SK-N-SH (cell line): ENCODE measurements at regions not wholly inside any gene's neighbourhood (a gene's known extent, or its start where the extent isn't known, plus 50 kb on each side); places are given as distances from the start of the nearest gene placed in this dataset.

Experiments used
- CTCF ChIA-PET: fragments of 300-600, 350-600 bp; formaldehyde crosslinking; extraction: SDS; loops from one replicate; lab custom pipeline; 2021; lab: Yijun Ruan, JAX
- POLR2A ChIA-PET: fragments of 350-600 bp; sonication (Branson Sonifier 250); formaldehyde crosslinking; extraction: SDS; loops from one replicate; lab custom pipeline; 2020; ENCODE audit warnings: antibody characterized with exemption, inconsistent platforms; lab: Yijun Ruan, JAX
- DNase-seq: peaks from one replicate; pipeline ENCODE4 v3.0.0; 2012
- H2AFZ ChIP-seq: fragments of 200-600 bp; sonication (generic); 2 replicates; pipeline ENCODE4 v1.8.1; 2016; ENCODE audit warnings: antibody characterized with exemption, mild to moderate bottlenecking, low read depth
- H3F3A ChIP-seq: fragments of 200-600 bp; sonication (generic); replicated peaks from 2 replicates; pipeline ENCODE3; 2016; ENCODE audit warnings: antibody characterized with exemption, mild to moderate bottlenecking; ENCODE audit not compliant: insufficient read depth
- H3K27ac ChIP-seq, 2 experiments: fragments of 200-500 bp in 1 of 2; fragments of 200-600 bp in 1 of 2; sonication (Bioruptor generic) in 1 of 2; sonication (generic), shearing (Covaris generic) in 1 of 2; 2 replicates each; pipeline versions ENCODE4 v1.5.1 to v1.6.1; 2014 to 2016; ENCODE audit warnings: low read depth in 2 of 2, inconsistent platforms in 1 of 2, low read length in 1 of 2, mild to moderate bottlenecking in 1 of 2, mixed read lengths in 1 of 2
- H3K27me3 ChIP-seq: fragments of 200-600 bp; sonication (generic), shearing (Covaris generic); 2 replicates; pipeline ENCODE4 v1.6.1; 2016; ENCODE audit warnings: mixed run types; ENCODE audit not compliant: insufficient read depth
- H3K36me3 ChIP-seq, 2 experiments: fragments of 200-500 bp in 1 of 2; fragments of 200-600 bp in 1 of 2; sonication (Bioruptor generic) in 1 of 2; sonication (generic) in 1 of 2; replicated peaks in 1 of 2; 2 replicates each; pipeline versions ENCODE3 to v1.5.1; 2014 to 2016; ENCODE audit warnings: low read length in 1 of 2, mild to moderate bottlenecking in 1 of 2; ENCODE audit not compliant: insufficient read depth in 2 of 2, control insufficient read depth in 1 of 2
- H3K4me1 ChIP-seq, 2 experiments: fragments of 200-500 bp in 1 of 2; fragments of 200-600 bp in 1 of 2; sonication (Bioruptor generic) in 1 of 2; sonication (generic), shearing (Covaris generic) in 1 of 2; 2 replicates each; pipeline versions ENCODE4 v1.5.1 to v1.6.1; 2014 to 2016; ENCODE audit warnings: low read depth in 1 of 2, low read length in 1 of 2, mixed run types in 1 of 2; ENCODE audit not compliant: insufficient read depth in 2 of 2, control insufficient read depth in 1 of 2
- H3K4me2 ChIP-seq: fragments of 200-600 bp; sonication (generic), shearing (Covaris generic); 2 replicates; pipeline ENCODE4 v1.6.1; 2017; ENCODE audit warnings: mixed run types
- H3K4me3 ChIP-seq, 2 experiments: fragments of 200-500 bp in 1 of 2; fragments of 200-600 bp in 1 of 2; sonication (Bioruptor generic) in 1 of 2; sonication (generic), shearing (Covaris generic) in 1 of 2; 2 replicates each; pipeline versions ENCODE4 v1.5.1 to v1.8.1; 2014 to 2016; ENCODE audit warnings: low read depth in 2 of 2, inconsistent platforms in 1 of 2, low read length in 1 of 2, mild to moderate bottlenecking in 1 of 2, mixed read lengths in 1 of 2, moderate library complexity in 1 of 2
- H3K79me2 ChIP-seq: fragments of 200-600 bp; sonication (generic); 2 replicates; pipeline ENCODE4 v1.8.1; 2017; ENCODE audit warnings: mild to moderate bottlenecking; ENCODE audit not compliant: insufficient read depth
- H3K9ac ChIP-seq: fragments of 200-600 bp; sonication (generic); 2 replicates; pipeline ENCODE4 v1.6.1; 2017; ENCODE audit warnings: mixed run types
- H3K9me2 ChIP-seq: fragments of 200-600 bp; sonication (generic); 2 replicates; pipeline ENCODE4 v1.6.1; 2017; ENCODE audit warnings: mixed run types
- H3K9me3 ChIP-seq: fragments of 200-600 bp; sonication (generic); 2 replicates; pipeline ENCODE4 v1.6.1; 2017; ENCODE audit warnings: mixed run types, mild to moderate bottlenecking, moderate library complexity
- H4K20me1 ChIP-seq: fragments of 200-600 bp; sonication (generic); 2 replicates; pipeline ENCODE4 v1.6.1; 2017; ENCODE audit warnings: mild to moderate bottlenecking, mixed run types; ENCODE audit not compliant: insufficient read depth
- EZH2phosphoT487 ChIP-seq: fragments of 200-600 bp; sonication (generic); IDR thresholded peaks from 2 replicates; pipeline ENCODE4 v1.6.1; 2017; ENCODE audit warnings: low read depth, mixed run types, mild to moderate bottlenecking, antibody characterized with exemption, moderate library complexity, borderline replicate concordance
- FOXJ3 ChIP-seq: sonication (generic); formaldehyde crosslinking; IDR thresholded peaks from 2 replicates; pipeline ENCODE4 v1.5.1; 2020; ENCODE audit warnings: mild to moderate bottlenecking, missing genetic modification reagents
- MAX ChIP-seq: IDR thresholded peaks from 2 replicates; pipeline ENCODE4 v1.4.0; 2012; ENCODE audit warnings: low read depth
- NRF1 ChIP-seq: IDR thresholded peaks from 2 replicates; pipeline ENCODE4 v1.6.1; 2012; ENCODE audit warnings: low read depth, mild to moderate bottlenecking, low read length
- REST ChIP-seq: IDR thresholded peaks from 2 replicates; pipeline ENCODE4 v1.6.1; 2012; ENCODE audit warnings: mild to moderate bottlenecking, low read depth, low read length, moderate library complexity
- RFX5 ChIP-seq: IDR thresholded peaks from 2 replicates; pipeline ENCODE4 v1.6.1; 2012; ENCODE audit warnings: mild to moderate bottlenecking, improper control_type of control experiment, low read length
- SIN3A ChIP-seq: IDR thresholded peaks from 2 replicates; pipeline ENCODE4 v1.6.1; 2012; ENCODE audit warnings: low read depth, mild to moderate bottlenecking, low read length, moderate library complexity, borderline replicate concordance
- YY1 ChIP-seq: IDR thresholded peaks from 2 replicates; pipeline ENCODE4 v1.4.0; 2012; ENCODE audit warnings: low read depth, mild to moderate bottlenecking
- WGBS: methylation state at CpG from one replicate; pipeline ENCODE4 v1.1.6; 2017; ENCODE audit warnings: low lambda C conversion rate; 5-methylcytosine and 5-hydroxymethylcytosine counted together
- TF ChIP-seq, protein P1 (sequence below): IDR thresholded peaks from 2 replicates; pipeline ENCODE4 v1.4.0; 2012; ENCODE audit warnings: low read depth, borderline replicate concordance
- TF ChIP-seq, protein P2 (sequence below): fragments of 150-350 bp; IDR thresholded peaks from 2 replicates; pipeline ENCODE4 v1.6.1; 2016; ENCODE audit warnings: mild to moderate bottlenecking, low read depth, low read length

- H3K9me3 ChIP-seq, result no peaks in the 10 kb centered on the region
- H3K79me2 ChIP-seq, result no peaks in the 10 kb centered on the region
- no peaks in the 10 kb centered on the region for H3K9me2 ChIP-seq
- WGBS, result 25% methylated on average over 1 of the region's 1 CpG
- CTCF ChIA-PET, result no interaction called here
- H3K4me1 ChIP-seq, result no peaks in the 10 kb centered on the region; a peak in 1 of 4 replicates
- H3F3A ChIP-seq, result no peaks in the 10 kb centered on the region
- H3K27ac ChIP-seq, result no peak overlapping the region
- H4K20me1 ChIP-seq, result no peaks in the 10 kb centered on the region
- H3K4me2 ChIP-seq, result no peak overlapping the region
- H3K9ac ChIP-seq, result no peak overlapping the region
- H3K36me3 ChIP-seq, result no peaks in the 10 kb centered on the region
- no peak for DNase-seq
- no peaks in the 10 kb centered on the region for H3K27me3 ChIP-seq
- TF ChIP-seq SIN3A (no peak), MAX (no peak)
- TF ChIP-seq, protein P1, sequence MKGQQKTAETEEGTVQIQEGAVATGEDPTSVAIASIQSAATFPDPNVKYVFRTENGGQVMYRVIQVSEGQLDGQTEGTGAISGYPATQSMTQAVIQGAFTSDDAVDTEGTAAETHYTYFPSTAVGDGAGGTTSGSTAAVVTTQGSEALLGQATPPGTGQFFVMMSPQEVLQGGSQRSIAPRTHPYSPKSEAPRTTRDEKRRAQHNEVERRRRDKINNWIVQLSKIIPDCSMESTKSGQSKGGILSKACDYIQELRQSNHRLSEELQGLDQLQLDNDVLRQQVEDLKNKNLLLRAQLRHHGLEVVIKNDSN, result no peak
- TF ChIP-seq, all 33 proteins: peak for 0
- Histone ChIP-seq H3K4me3 (no peak overlapping the region), H2AFZ (no peak overlapping the region)
- POLR2A ChIA-PET, result no interaction called here
These were observed 1071.2 kb upstream of the GYPC start for GRCh38 chr2:125584732-125585131.

GRCh38 chr2:125588780-125589179 lies 1067.2 kb upstream of the GYPC start:
- Histone ChIP-seq H3K9ac (no peak overlapping the region), H3K27me3 (no peaks in the 10 kb centered on the region), H3K4me3 (no peak overlapping the region), H4K20me1 (no peaks in the 10 kb centered on the region), H2AFZ (no peak overlapping the region), H3K27ac (no peak overlapping the region), H3K9me2 (no peaks in the 10 kb centered on the region), H3K4me2 (no peak overlapping the region), H3K79me2 (no peaks in the 10 kb centered on the region), H3F3A (no peaks in the 10 kb centered on the region), H3K9me3 (no peaks in the 10 kb centered on the region), H3K4me1 (no peaks in the 10 kb centered on the region; a peak in 1 of 4 replicates), H3K36me3 (no peaks in the 10 kb centered on the region)
- 11% methylated on average over 1 of the region's 1 CpG for WGBS
- CTCF ChIA-PET, result no interaction called here
- no peak for DNase-seq
- POLR2A ChIA-PET, result no interaction called here
- TF ChIP-seq REST (no peak), NRF1 (no peak), EZH2phosphoT487 (no peak), YY1 (no peak), RFX5 (no peak), FOXJ3 (CRISPR knock-in tag) (no peak)
- TF ChIP-seq, protein P2, sequence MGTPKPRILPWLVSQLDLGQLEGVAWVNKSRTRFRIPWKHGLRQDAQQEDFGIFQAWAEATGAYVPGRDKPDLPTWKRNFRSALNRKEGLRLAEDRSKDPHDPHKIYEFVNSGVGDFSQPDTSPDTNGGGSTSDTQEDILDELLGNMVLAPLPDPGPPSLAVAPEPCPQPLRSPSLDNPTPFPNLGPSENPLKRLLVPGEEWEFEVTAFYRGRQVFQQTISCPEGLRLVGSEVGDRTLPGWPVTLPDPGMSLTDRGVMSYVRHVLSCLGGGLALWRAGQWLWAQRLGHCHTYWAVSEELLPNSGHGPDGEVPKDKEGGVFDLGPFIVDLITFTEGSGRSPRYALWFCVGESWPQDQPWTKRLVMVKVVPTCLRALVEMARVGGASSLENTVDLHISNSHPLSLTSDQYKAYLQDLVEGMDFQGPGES, result no peak
